Suprapubic skin (tissue), 4 donors: ENCODE measurements at regions not wholly inside any gene's neighbourhood (a gene's known extent, or its start where the extent isn't known, plus 50 kb on each side); places are given as distances from the start of the nearest gene placed in this dataset.

ENCODE experiments used
- DNase-seq, 2 donors: peaks; one replicate each; pipeline ENCODE4 v3.0.0-alpha.2; 2019; ENCODE audit warnings: low spot score in 2 of 2
- H3K27ac ChIP-seq: fragments of 200-600 bp; sonication (generic); one replicate; pipeline ENCODE4 v1.5.1; 2019
- H3K27me3 ChIP-seq: fragments of 200-600 bp; sonication (generic); one replicate; pipeline ENCODE4 v1.5.1; 2019
- H3K36me3 ChIP-seq: fragments of 200-600 bp; sonication (generic); one replicate; pipeline ENCODE4 v1.5.1; 2019
- H3K4me1 ChIP-seq: fragments of 200-600 bp; sonication (generic); one replicate; pipeline ENCODE4 v1.5.1; 2019
- H3K4me3 ChIP-seq: fragments of 200-600 bp; sonication (generic); one replicate; pipeline ENCODE4 v1.5.1; 2019; ENCODE audit warnings: mild to moderate bottlenecking
- H3K9me3 ChIP-seq: fragments of 200-600 bp; sonication (generic); one replicate; pipeline ENCODE4 v1.5.1; 2019
- EP300 ChIP-seq: sonication (generic); formaldehyde crosslinking; IDR thresholded peaks from one replicate; pipeline ENCODE4 v1.6.1; 2017; ENCODE audit warnings: antibody characterized with exemption
- POLR2A ChIP-seq, 2 donors: fragments of 450-650 bp; IDR thresholded peaks; one replicate each; pipeline ENCODE4 v1.6.1; 2017; ENCODE audit warnings: antibody characterized with exemption in 2 of 2, mild to moderate bottlenecking in 2 of 2, moderate library complexity in 2 of 2
- POLR2AphosphoS5 ChIP-seq, 3 donors: sonication (generic); formaldehyde crosslinking; IDR thresholded peaks; one replicate each; pipeline ENCODE4 v1.6.1; 2017; ENCODE audit warnings: antibody characterized with exemption in 3 of 3
- WGBS: methylation state at CpG from one replicate; pipeline ENCODE4 v1.1.5; 2018; 5-methylcytosine and 5-hydroxymethylcytosine counted together
- TF ChIP-seq, protein P1 (sequence below), 2 donors: fragments of 200-600 bp in 1 of 2; fragments of 450-650 bp in 1 of 2; sonication (generic) in 1 of 2; IDR thresholded peaks; one replicate each; pipeline ENCODE4 v1.5.1; 2016 to 2019; ENCODE audit warnings: antibody characterized with exemption in 2 of 2, mild to moderate bottlenecking in 1 of 2, moderate library complexity in 1 of 2

DNA sequence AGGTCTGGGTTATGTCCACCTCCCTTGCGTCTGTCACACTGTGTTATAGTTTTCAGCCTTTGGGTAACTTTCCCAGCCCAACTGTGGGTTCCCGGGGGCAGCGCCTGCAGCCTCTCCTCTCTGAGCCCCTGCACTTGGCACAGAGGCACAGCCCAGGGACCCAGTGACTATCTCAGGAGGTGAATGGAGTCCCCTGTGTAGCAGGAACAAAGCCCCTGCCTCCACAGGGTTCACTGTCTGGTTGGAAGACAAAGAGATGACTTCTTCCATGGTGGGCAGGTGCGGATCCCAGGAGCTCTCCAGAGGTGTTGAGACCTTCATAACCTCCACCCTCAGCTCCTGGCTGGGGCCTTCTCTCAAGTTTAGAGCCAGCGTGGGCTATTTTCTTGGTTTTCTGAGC lies 156.9 kb downstream of the C9orf50 start:
- H3K27me3 ChIP-seq, result no peaks in the 10 kb centered on the region
- no peak overlapping the region for H3K27ac ChIP-seq
- peaks cover 49% of the 10 kb centered on the region for H3K4me1 ChIP-seq
- no peak overlapping the region for H3K4me3 ChIP-seq
- WGBS, result 73% methylated on average over 5 of the region's 5 CpGs
- TF ChIP-seq EP300 (no peak), POLR2AphosphoS5 (IDR thresholded peaks at IDR 0.05) (no peak), POLR2A (IDR thresholded peaks at IDR 0.05) (no peak)
- TF ChIP-seq, protein P1, sequence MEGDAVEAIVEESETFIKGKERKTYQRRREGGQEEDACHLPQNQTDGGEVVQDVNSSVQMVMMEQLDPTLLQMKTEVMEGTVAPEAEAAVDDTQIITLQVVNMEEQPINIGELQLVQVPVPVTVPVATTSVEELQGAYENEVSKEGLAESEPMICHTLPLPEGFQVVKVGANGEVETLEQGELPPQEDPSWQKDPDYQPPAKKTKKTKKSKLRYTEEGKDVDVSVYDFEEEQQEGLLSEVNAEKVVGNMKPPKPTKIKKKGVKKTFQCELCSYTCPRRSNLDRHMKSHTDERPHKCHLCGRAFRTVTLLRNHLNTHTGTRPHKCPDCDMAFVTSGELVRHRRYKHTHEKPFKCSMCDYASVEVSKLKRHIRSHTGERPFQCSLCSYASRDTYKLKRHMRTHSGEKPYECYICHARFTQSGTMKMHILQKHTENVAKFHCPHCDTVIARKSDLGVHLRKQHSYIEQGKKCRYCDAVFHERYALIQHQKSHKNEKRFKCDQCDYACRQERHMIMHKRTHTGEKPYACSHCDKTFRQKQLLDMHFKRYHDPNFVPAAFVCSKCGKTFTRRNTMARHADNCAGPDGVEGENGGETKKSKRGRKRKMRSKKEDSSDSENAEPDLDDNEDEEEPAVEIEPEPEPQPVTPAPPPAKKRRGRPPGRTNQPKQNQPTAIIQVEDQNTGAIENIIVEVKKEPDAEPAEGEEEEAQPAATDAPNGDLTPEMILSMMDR (IDR thresholded peaks at IDR 0.05), result no peak
- H3K9me3 ChIP-seq, result no peaks in the 10 kb centered on the region
- no peak for DNase-seq
- H3K36me3 ChIP-seq, result no peaks in the 10 kb centered on the region

DNA sequence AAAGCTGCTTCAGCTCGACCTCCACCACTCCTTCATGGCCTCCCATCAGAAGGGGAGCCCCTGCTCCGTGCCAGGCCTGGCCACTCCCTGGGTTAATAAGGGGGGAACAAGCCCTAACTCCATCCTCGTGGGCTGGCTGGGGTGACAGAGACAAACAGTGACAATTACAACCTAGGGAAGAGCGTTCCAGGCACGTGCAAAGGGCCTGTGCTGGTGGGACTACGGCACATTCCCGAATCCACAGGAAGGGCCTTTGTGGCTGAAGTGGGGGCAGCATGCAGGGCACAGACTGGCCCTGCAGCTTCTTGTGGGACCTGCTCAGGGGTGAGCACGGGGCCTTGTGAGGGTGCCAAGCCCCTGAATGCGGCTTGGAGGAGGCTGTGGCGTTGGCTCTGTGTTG lies 157.4 kb downstream of the C9orf50 start:
- no peak for DNase-seq
- no peaks in the 10 kb centered on the region for H3K27me3 ChIP-seq
- H3K4me1 ChIP-seq, result peaks cover 54% of the 10 kb centered on the region
- WGBS, result 93% methylated on average over 6 of the region's 10 CpGs
- no peaks in the 10 kb centered on the region for H3K36me3 ChIP-seq
- no peak overlapping the region for H3K27ac ChIP-seq
- H3K9me3 ChIP-seq, result no peaks in the 10 kb centered on the region
- no peak for TF ChIP-seq EP300
- TF ChIP-seq, protein P1 (IDR thresholded peaks at IDR 0.05), result no peak
- no peak for TF ChIP-seq POLR2A (IDR thresholded peaks at IDR 0.05)
- no peak for TF ChIP-seq POLR2AphosphoS5 (IDR thresholded peaks at IDR 0.05)
- H3K4me3 ChIP-seq, result no peak overlapping the region

DNA sequence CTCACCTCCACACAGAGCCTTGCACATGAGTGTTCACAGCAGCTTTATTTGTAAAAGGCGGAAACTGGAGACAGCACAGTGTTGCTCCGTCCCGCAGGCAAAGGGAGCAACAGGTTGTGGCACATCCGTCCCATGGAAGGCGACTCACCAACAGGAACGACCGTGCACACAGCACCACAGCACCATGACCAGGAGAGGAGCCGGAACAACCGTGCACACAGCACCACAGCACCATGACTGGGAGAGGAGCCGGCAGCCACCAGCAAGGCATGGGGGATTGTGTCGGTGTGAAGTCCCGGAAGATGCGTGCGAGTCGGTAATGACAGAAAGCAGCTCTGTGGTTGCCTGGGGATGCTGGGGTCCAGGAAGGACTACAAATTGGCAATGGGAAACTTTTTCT lies 158.5 kb downstream of the C9orf50 start:
- no peak for TF ChIP-seq EP300
- no peak for TF ChIP-seq POLR2AphosphoS5 (IDR thresholded peaks at IDR 0.05)
- TF ChIP-seq, protein P1 (IDR thresholded peaks at IDR 0.05), result no peak
- no peak for TF ChIP-seq POLR2A (IDR thresholded peaks at IDR 0.05)
- Histone ChIP-seq H3K27me3 (no peaks in the 10 kb centered on the region), H3K27ac (no peak overlapping the region), H3K9me3 (no peaks in the 10 kb centered on the region), H3K36me3 (no peaks in the 10 kb centered on the region), H3K4me3 (no peak overlapping the region), H3K4me1 (peaks cover 61% of the 10 kb centered on the region)
- no peak for DNase-seq
- 77% methylated on average over 15 of the region's 15 CpGs for WGBS

DNA sequence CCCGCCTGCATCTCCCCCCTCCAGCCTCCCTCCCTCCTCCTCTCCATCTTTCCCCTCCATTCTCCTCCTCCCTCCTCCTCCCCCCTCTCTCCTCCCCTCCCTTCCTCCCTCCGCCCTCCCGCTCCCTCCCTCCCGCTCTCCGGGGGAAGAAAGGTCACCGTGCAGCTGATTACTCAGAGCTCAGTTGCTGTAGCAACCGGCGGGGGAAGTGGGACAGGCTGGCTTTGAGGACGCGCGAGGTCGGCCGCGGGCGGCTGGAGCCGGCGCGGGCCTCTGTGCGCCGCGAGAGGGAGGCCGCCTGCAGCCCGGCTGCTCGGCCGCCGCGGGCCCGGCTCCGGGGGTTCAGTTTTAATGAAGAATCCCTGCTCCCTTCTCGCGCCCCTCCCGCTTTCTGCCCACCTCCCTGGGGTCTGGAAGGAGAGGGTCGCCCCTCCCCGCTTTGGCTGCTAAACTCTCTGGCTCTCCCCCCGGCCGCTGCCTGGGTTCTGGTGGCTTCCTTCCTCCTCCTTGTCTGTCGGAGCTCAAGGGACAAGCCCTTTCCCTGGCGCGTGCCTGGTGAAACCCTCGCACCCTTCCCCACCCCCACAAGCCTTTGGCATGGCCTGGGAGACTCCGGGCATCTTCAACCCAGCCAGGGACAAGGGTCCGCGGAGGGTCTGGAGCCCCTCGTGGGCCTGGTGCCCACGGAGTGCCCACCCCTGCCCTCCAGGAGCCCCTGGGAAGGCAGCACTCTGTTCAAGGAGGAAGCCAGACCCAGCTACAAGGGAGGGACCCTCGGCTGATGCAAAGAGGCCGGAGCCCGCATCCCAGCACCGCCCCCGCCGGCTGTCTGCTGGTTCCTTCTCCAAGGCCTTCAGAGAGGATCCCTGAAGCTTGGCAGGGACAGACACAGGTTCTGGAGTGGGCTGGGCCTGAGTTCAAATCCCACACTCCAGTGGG lies 160.3 kb downstream of the C9orf50 start:
- WGBS, result 3% methylated on average over 40 of the region's 51 CpGs
- TF ChIP-seq POLR2AphosphoS5 (IDR thresholded peaks at IDR 0.05) (peak in 1 of 3 donors; percentile 46), EP300 (no peak), POLR2A (IDR thresholded peaks at IDR 0.05) (peak; percentile 41 to 91)
- TF ChIP-seq, protein P1 (IDR thresholded peaks at IDR 0.05), result peak in 1 of 2 donors; percentile 29
- no peaks in the 10 kb centered on the region for H3K9me3 ChIP-seq
- H3K27me3 ChIP-seq, result no peaks in the 10 kb centered on the region
- DNase-seq, result peak; percentile 97 to 98
- H3K27ac ChIP-seq, result peak overlapping the region; percentile 96
- H3K4me1 ChIP-seq, result peaks cover 50% of the 10 kb centered on the region
- no peaks in the 10 kb centered on the region for H3K36me3 ChIP-seq
- H3K4me3 ChIP-seq, result peak overlapping the region; percentile 52

DNA sequence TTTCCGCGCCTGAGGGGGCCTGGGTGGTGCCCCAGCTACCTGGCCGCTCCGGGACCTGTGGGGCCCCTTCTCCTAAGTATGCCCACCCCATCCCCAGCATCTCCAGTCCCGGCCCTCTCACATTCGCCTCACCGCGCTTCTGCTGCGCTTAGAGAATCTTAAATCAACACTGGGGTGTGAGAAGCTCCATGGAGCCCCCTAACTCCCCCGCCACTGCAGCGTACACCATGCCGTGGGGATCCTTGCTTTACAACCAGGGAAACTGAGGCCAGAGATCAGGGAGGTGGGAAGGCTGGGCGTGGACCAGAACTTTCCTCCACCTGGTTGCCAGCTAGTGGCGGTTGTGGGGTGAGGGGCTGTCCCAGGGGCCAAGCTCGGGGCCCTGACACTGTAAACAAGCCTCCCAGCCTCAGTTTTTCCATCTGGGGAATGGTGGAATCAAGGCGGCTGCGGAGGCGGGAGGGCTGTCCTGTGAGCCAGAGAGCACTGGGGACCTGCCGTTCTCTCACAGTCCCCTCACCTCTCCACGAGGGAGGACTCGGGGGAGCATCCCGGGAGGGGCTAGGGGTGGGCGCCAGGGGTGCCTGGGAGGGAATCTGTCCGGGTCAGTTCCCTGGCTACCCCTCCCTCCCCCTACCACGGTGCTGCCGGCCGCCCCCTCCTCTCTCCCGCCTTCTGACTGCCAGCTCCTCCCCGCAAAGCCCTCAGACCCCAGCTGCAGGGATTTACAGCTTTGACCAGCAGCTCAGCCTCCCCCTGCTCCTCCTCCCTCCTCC lies 161.2 kb downstream of the C9orf50 start:
- Histone ChIP-seq H3K4me1 (peaks cover 46% of the 10 kb centered on the region), H3K9me3 (no peaks in the 10 kb centered on the region), H3K36me3 (no peaks in the 10 kb centered on the region), H3K27ac (peak overlapping the region; percentile 74), H3K27me3 (no peaks in the 10 kb centered on the region), H3K4me3 (peak overlapping the region; percentile 52)
- WGBS, result 8% methylated on average over 14 of the region's 29 CpGs
- no peak for TF ChIP-seq POLR2AphosphoS5 (IDR thresholded peaks at IDR 0.05)
- TF ChIP-seq, protein P1 (IDR thresholded peaks at IDR 0.05), result no peak
- no peak for DNase-seq
